Amniotic epithelial cell (primary cell): ENCODE measurements at regions not wholly inside any gene's neighbourhood (a gene's known extent, or its start where the extent isn't known, plus 50 kb on each side); places are given as distances from the start of the nearest gene placed in this dataset.

ENCODE experiments used
- DNase-seq: peaks from one replicate; pipeline ENCODE4 v3.0.0-alpha.2; 2010; ENCODE audit warnings: low read depth

GRCh38 chr5:120413686-120414085 lies 50.4 kb upstream of the PRR16 start:
- DNase-seq: peak; percentile 37
